NCI-H524 treated with DMSO at 0.1 percent for 48 hours (cell line): ENCODE measurements at regions not wholly inside any gene's neighbourhood (a gene's known extent, or its start where the extent isn't known, plus 50 kb on each side); places are given as distances from the start of the nearest gene placed in this dataset.
A peak's percentile ranks its signal among the peaks of the same experiment; 100 is the strongest.
"Not testable (repeated sequence)": the region's sequence is repeated elsewhere in the genome, so short reads cannot be mapped to it uniquely, and the experiment has no call there.

Experiments
- DNase-seq: peaks from one replicate; lab custom pipeline; 2025; lab: John Stamatoyannopoulos, UW

DNA sequence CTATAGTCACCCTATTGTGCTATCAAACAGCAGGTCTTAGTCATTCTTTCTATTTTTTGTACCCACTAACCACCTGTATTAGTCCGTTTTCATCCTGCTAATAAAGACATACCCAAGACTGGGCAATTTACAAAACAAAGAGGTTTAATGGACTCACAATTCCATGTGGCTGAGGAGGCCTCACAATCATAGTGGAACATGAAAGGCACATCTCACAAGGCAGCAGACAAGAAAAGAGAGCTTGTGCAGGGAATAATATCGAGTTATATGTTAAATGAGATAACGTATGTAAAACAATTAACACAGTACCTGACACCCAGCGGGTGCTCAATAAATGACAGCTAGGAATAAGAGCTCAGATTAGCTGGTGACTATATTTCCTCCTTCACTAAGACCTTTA, 88.1 kb upstream of the WDR44 start:
- DNase-seq = no peak

DNA sequence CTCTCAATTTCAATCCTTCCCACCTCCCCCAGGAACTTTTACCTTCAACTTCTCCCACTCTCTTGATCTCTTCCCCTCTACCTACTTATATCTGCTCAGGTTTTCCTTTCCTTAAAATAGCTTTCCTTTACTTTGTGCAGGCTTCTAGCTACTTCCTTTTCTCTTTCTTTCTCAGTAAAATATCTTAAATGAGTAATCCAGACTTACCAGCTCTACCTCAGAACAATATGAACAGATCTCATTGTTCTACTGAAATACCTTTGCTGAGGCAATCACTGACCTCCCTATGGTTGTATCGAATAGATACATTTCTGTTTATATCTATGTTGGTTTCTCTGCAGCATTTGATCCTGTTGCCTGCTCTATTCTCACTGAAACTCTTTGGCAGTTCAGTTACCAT, 86.7 kb upstream of the WDR44 start:
- no peak for DNase-seq

- DNase-seq = peak; percentile 92
These were observed 84.8 kb upstream of the WDR44 start for GRCh38 chrX:118261151-118261550.

GRCh38 chrX:118271775-118272174, 74.1 kb upstream of the WDR44 start:
- DNase-seq = peak; percentile 83

DNA sequence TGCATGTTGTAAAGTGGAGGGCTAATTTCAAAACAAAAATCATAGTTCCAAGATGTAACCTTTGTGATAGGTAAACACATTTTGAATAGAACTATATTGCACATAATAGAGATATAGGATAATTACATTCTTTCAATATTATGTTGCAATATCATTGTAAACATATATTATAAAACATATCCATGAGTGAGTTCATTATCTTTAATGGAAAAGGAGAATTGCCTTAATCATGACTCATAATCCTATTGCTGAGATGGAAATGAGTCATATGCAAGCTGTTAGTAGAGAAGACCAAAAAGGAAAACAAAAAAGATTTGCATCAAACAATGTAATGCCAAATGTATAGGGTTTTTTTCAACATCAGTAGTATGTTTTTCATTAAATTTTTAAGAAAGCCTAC, 73.7 kb upstream of the WDR44 start:
- DNase-seq = no peak

- DNase-seq = no peak
These were observed 59.7 kb upstream of the WDR44 start for GRCh38 chrX:118286066-118286762.

- not testable (repeated sequence) for DNase-seq
These were observed 50.1 kb upstream of the WDR44 start for GRCh38 chrX:118295818-118296217.
